HG03432 (cell line): ENCODE measurements at regions not wholly inside any gene's neighbourhood (a gene's known extent, or its start where the extent isn't known, plus 50 kb on each side); places are given as distances from the start of the nearest gene placed in this dataset.

Source experiments
- ATAC-seq: cut with Tn5 transposase; IDR thresholded peaks from one replicate; pipeline ENCODE4 v1.9.1; 2021; ENCODE audit warnings: mild to moderate bottlenecking, moderate library complexity; ENCODE audit not compliant: unreplicated experiment

GRCh38 chr4:176568238-176568637 lies 224.5 kb downstream of the VEGFC start:
- no peak for ATAC-seq

DNA sequence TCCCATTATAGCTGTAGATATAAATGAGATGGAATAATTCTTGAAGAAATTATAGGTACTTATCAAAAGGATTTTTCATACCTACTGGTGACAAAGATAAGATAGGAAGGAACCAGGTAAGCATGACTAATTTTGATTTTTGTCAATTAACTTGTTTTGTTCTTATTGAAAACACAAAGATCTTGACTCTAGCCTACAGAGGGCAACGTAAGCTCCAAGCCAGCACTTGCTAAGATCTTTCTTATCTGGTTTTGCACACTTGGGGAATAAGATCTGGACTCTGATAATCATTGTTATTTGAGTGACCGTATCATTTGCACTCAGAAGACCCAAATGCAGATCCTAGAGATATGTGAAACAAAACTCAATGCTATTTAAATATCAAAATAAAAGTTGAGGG lies 223.4 kb downstream of the VEGFC start:
- no peak for ATAC-seq

- ATAC-seq: no peak
Measured at GRCh38 chr4:176571206-176571605, 221.5 kb downstream of the VEGFC start.

GRCh38 chr4:176575141-176575730 lies 217.5 kb downstream of the VEGFC start:
- ATAC-seq: no peak

- no peak for ATAC-seq
Measured at GRCh38 chr4:176579226-176579625, 213.5 kb downstream of the VEGFC start.

DNA sequence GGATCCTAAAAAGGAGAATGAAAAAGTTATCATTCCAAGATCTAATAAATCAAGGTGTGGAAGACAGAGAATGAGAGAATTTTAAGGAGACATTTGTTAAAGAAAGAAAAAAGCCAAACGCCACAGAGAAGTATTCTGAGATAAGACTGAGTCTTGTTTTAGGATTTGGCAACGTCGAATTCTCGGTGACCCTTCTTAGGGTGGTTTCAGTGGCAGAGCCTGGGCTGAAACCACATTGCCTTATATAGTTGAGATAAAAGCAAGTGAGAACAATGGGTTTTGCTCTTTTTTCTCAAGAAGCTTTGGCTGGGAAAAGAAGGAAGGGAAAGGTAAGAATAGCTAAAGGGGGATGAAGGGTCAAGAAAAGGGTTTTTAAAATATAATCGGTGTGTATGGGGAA lies 209.4 kb downstream of the VEGFC start:
- ATAC-seq: no peak

- ATAC-seq: no peak
Measured at GRCh38 chr4:176584031-176584606, 208.6 kb downstream of the VEGFC start.

DNA sequence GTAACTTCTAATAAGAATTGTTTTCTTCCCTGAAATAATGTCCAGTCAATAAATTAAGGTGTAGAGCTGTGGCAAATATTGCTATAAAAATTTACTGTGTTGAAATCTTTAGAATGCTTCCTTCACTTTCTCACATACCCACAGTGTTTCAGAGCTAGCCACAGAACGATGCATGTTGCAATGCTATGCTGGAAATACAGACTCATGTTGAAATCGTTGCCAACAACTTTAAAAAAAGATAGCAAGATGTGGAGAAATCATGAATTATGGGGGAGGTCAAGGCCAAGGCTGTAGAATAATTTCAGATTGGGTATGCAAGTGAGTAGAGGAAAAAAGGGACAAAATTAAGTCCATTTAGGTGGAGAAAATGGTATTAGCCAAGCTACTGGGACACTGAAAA lies 204.8 kb downstream of the VEGFC start:
- ATAC-seq: no peak

GRCh38 chr4:176588436-176588835 lies 204.3 kb downstream of the VEGFC start:
- ATAC-seq: no peak

- ATAC-seq: no peak
Measured at GRCh38 chr4:176592976-176593670, 199.6 kb downstream of the VEGFC start.

GRCh38 chr4:176593943-176594342 lies 198.8 kb downstream of the VEGFC start:
- ATAC-seq: no peak

DNA sequence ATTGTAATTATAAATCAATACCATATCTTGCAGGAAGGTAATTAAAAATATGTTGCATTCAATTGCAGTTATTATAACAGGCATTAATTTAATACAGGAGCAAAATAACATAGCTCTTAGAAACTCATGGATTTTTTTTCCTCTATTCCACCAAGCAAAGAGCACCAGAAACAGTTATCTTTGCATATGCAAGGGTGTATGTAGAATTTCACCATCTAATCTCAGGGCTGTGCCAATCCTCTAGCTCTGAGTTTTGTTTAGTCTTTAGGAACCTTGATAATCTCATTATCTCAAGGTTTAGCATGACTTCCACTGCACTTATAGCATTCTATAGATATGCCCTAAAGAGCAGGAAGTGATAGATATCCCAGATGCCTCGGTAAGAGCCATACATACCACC lies 197.5 kb downstream of the VEGFC start:
- ATAC-seq: no peak

DNA sequence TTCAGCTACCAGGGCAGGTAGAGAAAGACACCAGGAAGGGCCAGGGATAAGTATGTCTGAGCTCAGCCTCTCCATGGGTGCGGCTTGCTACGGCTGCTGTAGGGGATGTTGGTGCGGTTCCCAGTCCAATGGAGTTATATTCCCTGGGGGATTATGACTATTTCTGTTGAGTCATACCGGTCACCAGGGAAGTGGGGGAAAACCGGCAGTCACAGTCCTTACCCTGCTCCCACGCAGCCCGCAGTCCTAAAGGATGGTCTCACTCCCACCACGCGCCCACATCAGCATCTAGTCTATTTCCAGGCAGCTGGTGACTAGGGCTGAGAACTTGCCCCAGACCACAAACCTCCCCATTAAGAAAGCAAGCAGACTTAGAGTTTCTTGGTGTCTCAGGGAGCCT lies 191.6 kb downstream of the VEGFC start:
- no peak for ATAC-seq

GRCh38 chr4:176607807-176608206 lies 184.9 kb downstream of the VEGFC start:
- no peak for ATAC-seq

DNA sequence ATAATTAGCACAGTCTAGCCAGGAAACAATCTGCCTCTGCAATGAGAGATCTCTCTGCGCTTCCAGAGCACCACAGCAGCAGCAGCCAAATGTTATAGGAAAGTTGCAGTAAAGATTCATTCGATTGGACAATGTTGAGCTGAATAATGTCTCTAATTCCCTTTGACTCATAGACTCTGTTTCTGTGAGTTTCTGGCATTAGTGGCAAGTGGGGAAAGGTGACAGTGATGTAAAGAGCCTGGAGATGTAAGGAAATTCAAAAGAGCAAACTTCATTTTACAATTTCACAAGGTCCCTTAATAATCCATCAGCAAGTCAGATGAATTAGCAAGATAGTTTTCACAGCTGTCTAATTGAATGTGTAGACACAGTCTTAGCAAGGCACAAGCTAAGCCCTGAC lies 184.4 kb downstream of the VEGFC start:
- ATAC-seq: no peak

GRCh38 chr4:176610594-176610993 lies 182.1 kb downstream of the VEGFC start:
- no peak for ATAC-seq

GRCh38 chr4:176611381-176611780 lies 181.3 kb downstream of the VEGFC start:
- no peak for ATAC-seq

DNA sequence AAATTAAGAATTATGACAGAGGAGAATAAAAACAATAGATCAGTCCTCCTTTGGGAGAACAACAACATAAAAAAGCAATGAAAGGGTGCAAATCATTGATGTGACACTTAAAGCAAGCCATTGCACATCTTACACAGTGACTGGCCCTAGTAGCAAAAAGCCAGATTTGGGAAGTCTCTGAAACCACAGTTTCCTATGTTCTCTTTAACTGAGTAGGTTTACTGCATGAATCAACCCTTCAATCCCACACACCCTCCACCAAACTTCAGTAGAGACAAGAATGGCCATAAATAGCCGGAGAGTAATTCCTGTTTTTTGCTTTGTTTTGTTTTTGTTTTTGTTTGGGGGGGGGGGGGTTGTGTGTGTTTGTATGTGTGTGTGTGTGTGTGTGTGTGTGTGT lies 180.8 kb downstream of the VEGFC start:
- ATAC-seq: no peak

- ATAC-seq: no peak
Measured at GRCh38 chr4:176614793-176615192, 177.9 kb downstream of the VEGFC start.

DNA sequence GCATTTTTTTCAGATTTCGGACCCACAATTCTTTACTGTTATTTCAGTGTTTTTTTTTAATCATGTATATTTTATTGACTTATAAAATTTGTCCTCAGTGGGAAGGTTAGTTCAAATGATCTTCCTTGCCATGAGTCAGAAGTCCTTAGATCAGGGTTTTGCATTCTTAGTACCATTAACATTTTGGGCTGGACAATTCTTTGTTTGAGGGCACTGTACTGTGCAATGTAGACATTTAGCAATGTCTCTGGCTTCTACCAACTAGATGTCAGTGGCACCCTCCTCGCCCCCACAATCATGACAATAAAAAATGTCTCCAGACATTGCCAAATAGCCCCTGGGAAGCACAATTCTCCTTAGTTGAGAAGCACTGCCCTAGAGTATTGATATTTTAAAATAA lies 176.6 kb downstream of the VEGFC start:
- ATAC-seq: no peak

DNA sequence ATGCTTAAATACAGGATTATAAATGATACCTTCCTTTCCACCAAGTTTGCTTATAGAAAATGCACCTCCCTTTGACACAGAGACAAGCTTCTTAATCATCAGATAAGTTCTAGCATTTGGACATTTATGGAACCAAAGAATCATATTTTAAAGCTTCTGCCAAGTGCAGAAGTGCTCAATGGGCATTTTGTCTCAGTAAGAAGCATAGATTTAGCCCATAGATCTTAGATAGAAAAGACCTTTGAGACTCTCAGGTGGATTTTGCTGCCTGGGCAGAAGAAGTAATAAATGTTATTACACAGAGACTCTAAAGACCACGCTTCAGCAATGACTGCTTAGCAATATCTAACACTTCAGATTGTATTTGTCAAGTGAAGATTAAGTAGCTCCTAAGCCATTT lies 174.6 kb downstream of the VEGFC start:
- ATAC-seq: no peak

DNA sequence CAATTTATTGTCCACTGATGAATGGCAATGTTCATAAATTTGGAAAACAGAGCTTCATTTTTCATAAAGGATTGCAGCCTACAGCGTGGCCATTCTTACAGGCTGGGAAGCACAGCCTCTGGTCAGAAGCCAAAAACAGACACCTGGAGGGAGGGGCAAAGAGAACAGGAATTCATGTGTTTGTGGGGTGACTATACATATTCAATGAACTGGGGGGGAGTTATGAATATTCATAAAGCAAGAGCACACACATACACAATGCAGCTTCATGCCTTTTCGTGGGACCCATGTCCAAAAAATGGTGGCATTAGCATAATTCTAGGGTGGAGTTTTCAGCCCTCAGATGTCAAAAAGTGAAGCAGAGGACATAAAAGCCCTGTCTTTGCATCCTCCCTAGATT lies 173.3 kb downstream of the VEGFC start:
- no peak for ATAC-seq
